OCI-LY7 (cell line): ENCODE measurements at regions not wholly inside any gene's neighbourhood (a gene's known extent, or its start where the extent isn't known, plus 50 kb on each side); places are given as distances from the start of the nearest gene placed in this dataset.

Experiments used
- BruUV-seq: library from RNA; stranded (reverse); fragments of 400-500 nt; replicated peaks from 2 replicates; lab custom pipeline; 2021; lab: Mats Ljungman, UMichigan
- CTCF ChIA-PET: fragments of 300-600 bp; sonication (Branson Sonifier 250); formaldehyde crosslinking; loops from one replicate; lab custom pipeline; 2022; ENCODE audit warnings: antibody characterized with exemption; ENCODE audit not compliant: unreplicated experiment; lab: Charles Lee
- POLR2A ChIA-PET: fragments of 300-600 bp; sonication (Branson Sonifier 250); formaldehyde crosslinking; loops from one replicate; lab custom pipeline; 2022; ENCODE audit warnings: antibody characterized with exemption; lab: Charles Lee
- DNase-seq: peaks from one replicate; pipeline ENCODE4 v3.0.0-alpha.2; 2015; ENCODE audit warnings: low spot score
- H2AFZ ChIP-seq: fragments of 200-600 bp; sonication (generic), shearing (Covaris generic); 2 replicates; pipeline ENCODE4 v1.6.1; 2014; ENCODE audit warnings: mild to moderate bottlenecking, antibody characterized with exemption, low read length, moderate library complexity
- H3K27ac ChIP-seq: fragments of 200-600 bp; sonication (generic); 2 replicates; pipeline ENCODE4 v1.5.1; 2014; ENCODE audit warnings: mixed run types, low read depth, mild to moderate bottlenecking, moderate library complexity, low read length, inconsistent platforms; ENCODE audit not compliant: poor library complexity, severe bottlenecking
- H3K36me3 ChIP-seq: fragments of 200-600 bp; sonication (generic); 2 replicates; pipeline ENCODE4 v1.6.1; 2014; ENCODE audit warnings: mild to moderate bottlenecking, antibody characterized with exemption, low read length, moderate library complexity, mixed read lengths; ENCODE audit not compliant: insufficient read depth
- H3K4me1 ChIP-seq: fragments of 200-600 bp; sonication (generic); 2 replicates; pipeline ENCODE4 v1.5.1; 2014; ENCODE audit warnings: mild to moderate bottlenecking, low read length; ENCODE audit not compliant: insufficient read depth, poor library complexity, severe bottlenecking
- H3K4me2 ChIP-seq: fragments of 200-600 bp; sonication (generic); 2 replicates; pipeline ENCODE4 v1.6.1; 2014; ENCODE audit warnings: mild to moderate bottlenecking, low read length
- H3K4me3 ChIP-seq: fragments of 200-600 bp; sonication (generic); 2 replicates; pipeline ENCODE4 v1.5.1; 2014; ENCODE audit warnings: mild to moderate bottlenecking, low read depth, low read length; ENCODE audit not compliant: poor library complexity, severe bottlenecking
- H3K79me2 ChIP-seq: fragments of 200-600 bp; sonication (generic); 2 replicates; pipeline ENCODE4 v1.6.1; 2016; ENCODE audit warnings: low read depth, mild to moderate bottlenecking, low read length, moderate library complexity, mixed read lengths; ENCODE audit not compliant: insufficient read depth
- H3K9me2 ChIP-seq: fragments of 200-600 bp; sonication (generic); 2 replicates; pipeline ENCODE4 v1.6.1; 2016; ENCODE audit warnings: mild to moderate bottlenecking, low read length, mixed read lengths; ENCODE audit not compliant: insufficient read depth
- H3K9me3 ChIP-seq: fragments of 200-600 bp; sonication (generic); 2 replicates; pipeline ENCODE4 v1.6.1; 2014; ENCODE audit warnings: mild to moderate bottlenecking, mixed run types, low read length, mixed read lengths
- H4K20me1 ChIP-seq: fragments of 200-600 bp; sonication (generic); 2 replicates; pipeline ENCODE4 v1.6.1; 2014; ENCODE audit warnings: mild to moderate bottlenecking, antibody characterized with exemption, low read length, moderate library complexity, mixed read lengths; ENCODE audit not compliant: insufficient read depth
- CTCF ChIP-seq: fragments of 200-600 bp; sonication (generic); conservative IDR thresholded peaks from 2 replicates; pipeline ENCODE4 v1.5.1; 2014; ENCODE audit warnings: mild to moderate bottlenecking, antibody characterized with exemption, low read length, moderate library complexity, mixed read lengths
- EZH2phosphoT487 ChIP-seq: fragments of 200-600 bp; sonication (generic); IDR thresholded peaks from 2 replicates; pipeline ENCODE4 v1.6.1; 2018; ENCODE audit warnings: low read depth, borderline replicate concordance, mild to moderate bottlenecking, mixed run types, antibody characterized with exemption, low read length, moderate library complexity, mixed read lengths
- intact Hi-C: fragments of 100-400 bp; cut with micrococcal nuclease; formaldehyde crosslinking; loops from one replicate; pipeline ENCODE4 v1.10.0; 2022; ENCODE audit not compliant: unreplicated experiment

- H3K9me2 ChIP-seq = no peaks in the 10 kb centered on the region
- H3K4me2 ChIP-seq = no peak overlapping the region
- no peaks in the 10 kb centered on the region for H3K36me3 ChIP-seq
- H3K9me3 ChIP-seq = no peaks in the 10 kb centered on the region
- no peak for TF ChIP-seq EZH2phosphoT487
- H3K4me3 ChIP-seq = no peak overlapping the region
- intact Hi-C loops = no loop called here
- no TSS peak for BruUV-seq
- DNase-seq = no peak
- no peaks in the 10 kb centered on the region for H3K79me2 ChIP-seq
- no peaks in the 10 kb centered on the region for H4K20me1 ChIP-seq
- H3K27ac ChIP-seq = no peak overlapping the region
- ChIA-PET CTCF (no interaction called here), POLR2A (no interaction called here)
- H3K4me1 ChIP-seq = no peaks in the 10 kb centered on the region
- no peak overlapping the region for H2AFZ ChIP-seq
These were observed 111.4 kb downstream of the PHETA1 start for GRCh38 chr12:111257435-111257902.

GRCh38 chr12:111256629-111257434 lies 112.1 kb downstream of the PHETA1 start:
- no peak overlapping the region for H3K4me3 ChIP-seq
- H3K4me1 ChIP-seq = no peaks in the 10 kb centered on the region
- no peak overlapping the region for H3K4me2 ChIP-seq
- TF ChIP-seq CTCF (no peak), EZH2phosphoT487 (no peak)
- POLR2A ChIA-PET = interaction anchor here (0.5 kb wide), 1 partner anchor 146 kb away, joined by 3 read pairs; no protein-coding TSS in a partner anchor
- H3K9me3 ChIP-seq = no peaks in the 10 kb centered on the region
- no peak overlapping the region for H3K27ac ChIP-seq
- BruUV-seq = no TSS peak
- no peaks in the 10 kb centered on the region for H3K79me2 ChIP-seq
- intact Hi-C loops = no loop called here
- CTCF ChIA-PET = no interaction called here
- H2AFZ ChIP-seq = no peak overlapping the region
- no peaks in the 10 kb centered on the region for H3K9me2 ChIP-seq
- peak; percentile 6 for DNase-seq
- H4K20me1 ChIP-seq = no peaks in the 10 kb centered on the region
- H3K36me3 ChIP-seq = no peaks in the 10 kb centered on the region

- no peak overlapping the region for H2AFZ ChIP-seq
- TF ChIP-seq EZH2phosphoT487 (no peak), CTCF (no peak)
- H3K36me3 ChIP-seq = no peaks in the 10 kb centered on the region
- H3K4me2 ChIP-seq = no peak overlapping the region
- H3K79me2 ChIP-seq = no peaks in the 10 kb centered on the region
- intact Hi-C loops = no loop called here
- ChIA-PET POLR2A (interaction anchor here (0.6 kb wide), 2 partner anchors 272 to 1653 kb away, joined by 3 to 4 read pairs; no protein-coding TSS in a partner anchor), CTCF (no interaction called here)
- DNase-seq = no peak
- no peaks in the 10 kb centered on the region for H3K9me3 ChIP-seq
- H3K9me2 ChIP-seq = no peaks in the 10 kb centered on the region
- H3K4me1 ChIP-seq = no peaks in the 10 kb centered on the region
- BruUV-seq = no TSS peak
- H4K20me1 ChIP-seq = no peaks in the 10 kb centered on the region
- no peak overlapping the region for H3K27ac ChIP-seq
- no peak overlapping the region for H3K4me3 ChIP-seq
These were observed 113.6 kb downstream of the PHETA1 start for GRCh38 chr12:111255261-111255660.
